ENCODE measurements at regions not wholly inside any gene's neighbourhood (a gene's known extent, or its start where the extent isn't known, plus 50 kb on each side); places are given as distances from the start of the nearest gene placed in this dataset.

- 65 to 73% methylated on average over 8 of the region's 8 CpGs for WGBS, 2 donors
Observed at GRCh38 chr14:106346084-106346483, 819.7 kb downstream of the TMEM121 start.

GRCh38 chr14:106346534-106347290 lies 820.3 kb downstream of the TMEM121 start:
- intact Hi-C loops (cut with DNase I), result no loop called here
- H3K4me3 ChIP-seq, result no peak overlapping the region
- no peak for DNase-seq
- H3K27me3 ChIP-seq, result no peaks in the 10 kb centered on the region
- no peak overlapping the region for H3K27ac ChIP-seq
- no peaks in the 10 kb centered on the region for H3K4me1 ChIP-seq
- WGBS, 2 donors, result 87 to 92% methylated on average over 4 of the region's 4 CpGs
- TF ChIP-seq POLR2A (IDR thresholded peaks at IDR 0.05) (no peak), CTCF (IDR thresholded peaks at IDR 0.05) (no peak)
- no peaks in the 10 kb centered on the region for H3K9me3 ChIP-seq
- no peaks in the 10 kb centered on the region for H3K36me3 ChIP-seq

More at GRCh38 chr14:106346084-106346483, 819.7 kb downstream of the TMEM121 start:
- H3K4me3 ChIP-seq, result no peak overlapping the region
- no peaks in the 10 kb centered on the region for H3K27me3 ChIP-seq
- no peaks in the 10 kb centered on the region for H3K9me3 ChIP-seq
- no peaks in the 10 kb centered on the region for H3K4me1 ChIP-seq
- no peak for DNase-seq
- no peak overlapping the region for H3K27ac ChIP-seq
- H3K36me3 ChIP-seq, result no peaks in the 10 kb centered on the region
- intact Hi-C loops (cut with DNase I), result no loop called here
- TF ChIP-seq POLR2A (IDR thresholded peaks at IDR 0.05), result no peak
- TF ChIP-seq CTCF (IDR thresholded peaks at IDR 0.05), result no peak

GRCh38 chr14:106347291-106347778 lies 821.0 kb downstream of the TMEM121 start:
- H3K9me3 ChIP-seq, result no peaks in the 10 kb centered on the region
- WGBS, 2 donors, result 50 to 51% methylated on average over 4 of the region's 4 CpGs
- no peak overlapping the region for H3K27ac ChIP-seq
- no peaks in the 10 kb centered on the region for H3K36me3 ChIP-seq
- no peak for DNase-seq
- H3K27me3 ChIP-seq, result no peaks in the 10 kb centered on the region
- no peak overlapping the region for H3K4me3 ChIP-seq
- no peaks in the 10 kb centered on the region for H3K4me1 ChIP-seq
- intact Hi-C loops (cut with DNase I), result no loop called here
- no peak for TF ChIP-seq CTCF (IDR thresholded peaks at IDR 0.05)
- TF ChIP-seq POLR2A (IDR thresholded peaks at IDR 0.05), result no peak

GRCh38 chr14:106347890-106348755 lies 821.7 kb downstream of the TMEM121 start:
- Histone ChIP-seq H3K27me3 (no peaks in the 10 kb centered on the region), H3K27ac (no peak overlapping the region), H3K4me3 (no peak overlapping the region), H3K9me3 (no peaks in the 10 kb centered on the region), H3K36me3 (no peaks in the 10 kb centered on the region), H3K4me1 (no peaks in the 10 kb centered on the region)
- WGBS, 2 donors, result 50 to 63% methylated on average over 8 of the region's 8 CpGs
- no peak for DNase-seq
- intact Hi-C loops (cut with DNase I), result no loop called here
- TF ChIP-seq POLR2A (IDR thresholded peaks at IDR 0.05) (no peak), CTCF (IDR thresholded peaks at IDR 0.05) (no peak)
